Duodenal mucosa (tissue), 2 donors: ENCODE measurements at regions not wholly inside any gene's neighbourhood (a gene's known extent, or its start where the extent isn't known, plus 50 kb on each side); places are given as distances from the start of the nearest gene placed in this dataset.
"Not testable (repeated sequence)": the region's sequence is repeated elsewhere in the genome, so short reads cannot be mapped to it uniquely, and the experiment has no call there.

Source experiments
- H3K27ac ChIP-seq: one replicate; pipeline ENCODE4 v1.7.0; 2013; ENCODE audit warnings: low read depth, low read length
- H3K27me3 ChIP-seq, 2 donors: one replicate each; pipeline ENCODE4 v1.7.0; 2013; ENCODE audit warnings: low read length in 2 of 2, control low read depth in 1 of 2; ENCODE audit not compliant: insufficient read depth in 2 of 2, control insufficient read depth in 1 of 2
- H3K36me3 ChIP-seq, 2 donors: one replicate each; pipeline ENCODE4 v1.7.0; 2013; ENCODE audit warnings: low read length in 2 of 2, control low read depth in 1 of 2; ENCODE audit not compliant: insufficient read depth in 2 of 2, control insufficient read depth in 1 of 2
- H3K4me1 ChIP-seq, 2 donors: one replicate each; pipeline ENCODE4 v1.7.0; 2013; ENCODE audit warnings: low read length in 2 of 2, control low read depth in 1 of 2; ENCODE audit not compliant: insufficient read depth in 2 of 2, control insufficient read depth in 1 of 2
- H3K4me3 ChIP-seq, 2 donors: one replicate each; pipeline ENCODE4 v1.7.0; 2013; ENCODE audit warnings: low read length in 2 of 2, low read depth in 1 of 2
- H3K9ac ChIP-seq, 2 donors: one replicate each; pipeline ENCODE4 v1.7.0; 2013; ENCODE audit warnings: low read length in 2 of 2, low read depth in 1 of 2
- H3K9me3 ChIP-seq, 2 donors: one replicate each; pipeline ENCODE4 v1.7.0; 2013; ENCODE audit warnings: low read length in 2 of 2, control low read depth in 1 of 2; ENCODE audit not compliant: control insufficient read depth in 1 of 2

DNA sequence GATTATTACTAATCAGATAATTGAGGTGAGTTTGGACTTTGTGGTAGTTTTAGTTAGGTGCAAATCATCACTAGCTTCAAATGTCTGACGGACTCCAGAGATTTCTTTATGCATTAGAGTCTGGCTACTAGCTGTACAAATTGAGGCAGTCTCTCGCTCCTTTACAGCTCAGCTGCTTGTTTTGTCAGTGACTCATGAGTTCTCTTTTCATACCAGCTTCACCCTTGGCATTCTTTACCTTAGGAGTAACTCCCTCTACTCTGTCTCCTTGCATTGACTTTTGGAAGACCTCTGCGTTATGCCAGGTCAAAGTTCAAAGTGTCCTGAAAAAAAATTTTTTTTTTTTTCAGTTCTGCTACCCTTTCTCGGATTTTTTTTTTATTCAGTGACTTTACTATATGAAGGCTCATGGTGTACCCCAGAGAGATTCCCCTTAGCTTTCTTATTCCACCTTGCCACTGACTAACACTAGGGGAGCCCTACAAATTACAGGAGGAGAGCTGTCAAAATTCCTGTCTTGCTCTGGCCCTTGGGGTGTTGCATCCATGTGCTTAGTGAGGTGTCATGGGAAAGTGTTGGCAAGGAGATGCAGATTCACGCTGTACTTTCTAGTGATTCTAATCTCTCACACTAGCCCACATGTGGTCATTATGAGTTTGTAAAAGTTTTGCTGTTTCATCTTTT, 576.6 kb downstream of the ADGRL2 start:
- Histone ChIP-seq H3K9me3 (no peaks in the 10 kb centered on the region), H3K27ac (no peak overlapping the region), H3K9ac (no peak overlapping the region), H3K36me3 (no peaks in the 10 kb centered on the region), H3K4me1 (no peaks in the 10 kb centered on the region), H3K27me3 (no peaks in the 10 kb centered on the region), H3K4me3 (no peak overlapping the region)

DNA sequence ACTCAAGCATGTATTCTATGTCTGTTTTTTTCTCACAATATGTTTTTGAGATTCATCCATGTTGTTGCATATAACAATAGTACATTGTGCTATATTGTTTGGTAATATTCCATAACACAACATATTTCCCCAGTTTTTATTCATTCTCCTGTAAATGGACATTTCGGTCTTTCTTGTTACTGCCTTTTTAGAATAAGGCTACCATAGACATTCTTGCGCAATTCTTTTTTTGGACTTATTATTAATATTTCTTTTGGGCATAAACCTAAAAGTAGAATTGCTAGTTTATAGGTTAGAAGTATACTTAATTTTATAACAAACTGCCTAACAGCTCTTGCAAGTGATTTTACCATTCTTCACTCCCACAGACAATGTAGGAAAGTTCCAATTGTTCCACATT, 573.0 kb downstream of the ADGRL2 start:
- no peaks in the 10 kb centered on the region for H3K27me3 ChIP-seq
- H3K27ac ChIP-seq, result no peak overlapping the region
- H3K36me3 ChIP-seq, result no peaks in the 10 kb centered on the region
- no peak overlapping the region for H3K4me3 ChIP-seq
- H3K4me1 ChIP-seq, result no peaks in the 10 kb centered on the region
- H3K9ac ChIP-seq, result no peak overlapping the region
- H3K9me3 ChIP-seq, result no peaks in the 10 kb centered on the region

DNA sequence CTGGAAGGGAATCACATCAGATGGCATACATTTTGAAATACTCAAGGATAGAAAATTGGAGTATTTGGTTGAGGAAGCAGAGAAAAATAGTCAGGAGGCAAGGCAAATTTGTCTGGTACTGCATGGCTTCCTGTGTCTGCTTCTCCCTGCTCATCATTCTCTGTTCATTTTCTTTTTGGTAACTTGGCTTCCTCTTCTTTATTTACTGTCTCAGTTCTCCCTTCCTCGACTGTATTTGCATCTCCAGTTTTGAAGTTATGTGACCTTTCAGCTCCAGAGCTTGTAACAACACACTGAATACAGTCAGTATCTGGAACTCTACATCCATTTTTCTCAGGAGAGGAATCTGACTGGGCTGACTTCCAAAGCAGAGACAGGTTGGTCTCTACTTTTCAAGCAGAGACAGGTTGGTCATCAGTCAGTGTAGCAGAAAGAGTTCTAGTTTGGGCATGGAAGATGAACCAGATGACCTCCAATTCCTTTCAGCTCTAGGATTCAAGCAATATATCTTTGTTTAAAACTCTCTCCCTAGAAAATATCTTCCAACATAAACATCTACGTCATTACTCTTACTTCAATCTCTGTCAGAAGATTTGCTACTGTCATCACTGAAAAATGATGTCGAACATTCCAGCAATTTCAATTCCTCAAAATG, 571.2 kb downstream of the ADGRL2 start:
- no peak overlapping the region for H3K4me3 ChIP-seq
- H3K27me3 ChIP-seq, result no peaks in the 10 kb centered on the region
- no peaks in the 10 kb centered on the region for H3K4me1 ChIP-seq
- no peak overlapping the region for H3K27ac ChIP-seq
- H3K36me3 ChIP-seq, result no peaks in the 10 kb centered on the region
- no peak overlapping the region for H3K9ac ChIP-seq
- H3K9me3 ChIP-seq, result no peaks in the 10 kb centered on the region

DNA sequence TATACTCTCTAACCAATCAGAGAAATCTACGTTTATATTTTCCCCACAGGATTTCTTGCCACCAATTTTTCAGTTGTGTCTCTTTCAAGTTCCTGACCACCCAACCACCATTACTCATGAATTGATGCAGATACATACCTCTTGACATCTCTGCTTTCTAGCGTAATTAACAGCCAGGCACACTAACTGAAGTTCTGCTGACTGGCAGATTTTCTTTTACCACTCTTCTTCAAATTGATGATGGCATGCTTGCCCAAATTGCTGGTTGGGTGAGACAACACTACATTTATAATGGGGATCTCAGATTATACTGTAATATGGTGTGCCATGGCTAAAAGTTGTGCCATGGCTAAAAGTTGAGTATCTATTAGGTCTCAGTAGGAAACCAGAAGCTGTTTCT, 566.7 kb downstream of the ADGRL2 start:
- Histone ChIP-seq H3K9ac (no peak overlapping the region), H3K9me3 (no peaks in the 10 kb centered on the region), H3K27me3 (no peaks in the 10 kb centered on the region), H3K36me3 (no peaks in the 10 kb centered on the region), H3K27ac (no peak overlapping the region), H3K4me3 (no peak overlapping the region), H3K4me1 (no peaks in the 10 kb centered on the region)

DNA sequence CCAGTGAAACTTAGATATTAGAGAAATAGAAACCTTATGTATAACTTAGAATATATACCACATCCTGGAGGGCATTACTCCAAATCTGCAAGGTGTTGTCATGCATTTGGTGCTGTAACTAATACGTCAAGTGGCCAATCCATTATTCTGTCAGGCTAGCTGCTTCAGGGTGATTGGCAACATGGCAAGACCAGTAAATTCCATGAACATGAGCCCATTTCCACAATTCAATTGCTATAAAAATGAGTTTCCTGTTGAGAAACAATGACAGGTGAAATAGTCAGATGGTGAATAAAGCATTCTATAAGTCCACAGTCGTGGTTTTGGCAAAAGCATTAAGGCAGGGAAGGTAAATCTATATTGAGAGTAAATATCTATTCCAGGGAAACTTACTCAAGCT, 566.0 kb downstream of the ADGRL2 start:
- H3K4me3 ChIP-seq, result no peak overlapping the region
- no peaks in the 10 kb centered on the region for H3K36me3 ChIP-seq
- H3K9me3 ChIP-seq, result no peaks in the 10 kb centered on the region
- no peak overlapping the region for H3K27ac ChIP-seq
- H3K27me3 ChIP-seq, result no peaks in the 10 kb centered on the region
- no peaks in the 10 kb centered on the region for H3K4me1 ChIP-seq
- no peak overlapping the region for H3K9ac ChIP-seq

DNA sequence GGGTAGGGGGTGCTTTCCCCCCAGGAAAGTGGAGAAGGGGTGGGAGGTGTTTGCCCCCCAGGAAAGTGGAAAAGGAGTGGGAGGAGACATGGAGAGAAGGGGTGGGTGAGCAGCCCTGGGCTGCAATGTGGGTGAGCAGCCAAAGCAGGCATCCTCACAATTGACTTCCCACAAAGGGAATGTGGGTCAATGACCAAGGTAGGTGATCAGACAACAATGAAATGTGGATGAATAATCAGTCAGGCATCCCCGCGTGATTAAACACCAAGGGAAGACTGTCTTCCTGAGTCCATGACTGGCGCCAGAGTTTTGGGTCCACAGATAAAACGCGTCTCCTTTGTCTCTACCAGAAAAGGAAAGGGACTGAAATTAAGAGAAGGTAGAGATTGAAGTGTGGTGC, 558.8 kb downstream of the ADGRL2 start:
- H3K4me3 ChIP-seq, H3K27ac ChIP-seq, H3K36me3 ChIP-seq, H3K4me1 ChIP-seq, H3K9ac ChIP-seq, H3K27me3 ChIP-seq, H3K9me3 ChIP-seq: not testable (repeated sequence)

DNA sequence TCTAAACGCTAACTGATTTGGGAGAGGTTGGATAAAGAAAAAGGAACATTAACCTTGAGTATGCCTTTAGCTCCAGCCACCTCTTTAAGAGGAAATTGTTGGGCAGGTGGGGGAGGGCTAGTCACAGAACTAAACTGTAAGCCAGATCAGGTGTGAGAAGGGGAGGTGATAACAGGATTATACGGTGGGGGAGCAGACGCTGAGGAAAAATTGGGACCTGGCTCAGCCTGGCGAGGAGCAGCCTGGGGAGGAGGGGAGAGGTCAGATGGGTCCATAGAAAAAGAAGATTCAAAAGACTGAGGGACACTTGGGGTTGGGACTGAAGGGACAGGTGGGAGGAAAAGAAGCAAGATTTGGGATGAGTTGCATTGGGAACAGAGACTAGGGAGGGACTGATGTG, 558.0 kb downstream of the ADGRL2 start:
- H3K4me3 ChIP-seq, H3K27ac ChIP-seq, H3K9ac ChIP-seq, H3K36me3 ChIP-seq, H3K27me3 ChIP-seq, H3K9me3 ChIP-seq, H3K4me1 ChIP-seq: not testable (repeated sequence)

DNA sequence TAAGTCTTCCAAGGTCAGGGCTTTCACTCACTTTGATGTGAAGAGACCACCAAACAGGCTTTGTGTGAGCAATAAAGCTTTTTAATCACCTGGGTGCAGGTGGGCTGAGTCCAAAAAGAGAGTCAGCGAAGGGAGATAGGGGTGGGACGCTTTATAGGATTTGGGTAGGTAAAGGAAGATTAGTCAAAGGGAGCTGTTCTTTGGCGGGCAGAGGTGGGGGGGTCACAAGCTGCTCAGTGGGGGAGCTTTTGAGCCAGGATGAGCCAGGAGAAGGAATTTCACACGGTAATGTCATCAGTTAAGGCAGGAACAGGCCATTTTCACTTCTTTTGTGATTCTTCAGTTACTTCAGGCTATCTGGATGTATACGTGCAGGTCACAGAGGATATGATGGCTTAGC, 553.8 kb downstream of the ADGRL2 start:
- H3K4me1 ChIP-seq, H3K27me3 ChIP-seq, H3K4me3 ChIP-seq, H3K27ac ChIP-seq, H3K9me3 ChIP-seq, H3K36me3 ChIP-seq, H3K9ac ChIP-seq: not testable (repeated sequence)

DNA sequence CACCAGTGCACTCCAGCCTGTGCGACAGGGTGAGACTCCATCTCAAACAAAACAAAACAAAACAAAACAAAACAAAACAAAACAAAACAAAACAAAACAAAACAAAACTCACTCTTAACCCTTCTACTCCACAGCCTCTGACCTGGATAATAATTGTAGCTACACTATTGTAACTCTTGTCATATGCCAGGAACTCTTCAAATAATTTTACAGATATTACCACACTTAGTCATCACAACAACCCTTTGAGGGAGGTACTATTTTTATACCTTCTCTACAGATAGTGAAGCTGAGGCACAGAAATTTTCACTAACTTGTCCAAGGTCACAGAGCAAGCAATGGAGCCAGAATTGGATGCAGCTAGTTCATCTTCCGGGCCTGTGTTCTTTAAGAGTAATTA, 547.8 kb downstream of the ADGRL2 start:
- no peak overlapping the region for H3K4me3 ChIP-seq
- H3K4me1 ChIP-seq, result no peaks in the 10 kb centered on the region
- no peaks in the 10 kb centered on the region for H3K9me3 ChIP-seq
- H3K9ac ChIP-seq, result no peak overlapping the region
- no peaks in the 10 kb centered on the region for H3K27me3 ChIP-seq
- no peaks in the 10 kb centered on the region for H3K36me3 ChIP-seq
- no peak overlapping the region for H3K27ac ChIP-seq

DNA sequence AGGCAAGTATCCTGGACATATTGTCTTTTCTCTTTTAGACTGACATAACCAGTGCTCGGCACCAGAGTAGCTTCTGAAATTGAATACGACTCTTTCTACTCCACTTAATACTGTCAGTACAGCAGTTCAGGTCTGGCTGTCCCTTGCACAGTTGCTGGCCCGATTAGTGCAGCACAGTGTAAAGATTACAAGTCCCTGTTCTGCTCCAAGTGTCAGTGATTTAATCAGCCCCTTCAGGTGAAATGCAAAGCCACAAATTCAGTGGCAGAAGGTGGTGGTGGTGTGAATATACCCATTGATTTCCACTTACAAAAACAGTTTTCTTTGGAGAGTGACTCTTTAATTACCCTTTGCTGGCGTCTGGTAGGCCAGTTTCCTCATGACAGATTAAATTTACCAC, 545.4 kb downstream of the ADGRL2 start:
- H3K9me3 ChIP-seq, result no peaks in the 10 kb centered on the region
- no peak overlapping the region for H3K27ac ChIP-seq
- no peak overlapping the region for H3K4me3 ChIP-seq
- H3K4me1 ChIP-seq, result no peaks in the 10 kb centered on the region
- no peak overlapping the region for H3K9ac ChIP-seq
- H3K27me3 ChIP-seq, result no peaks in the 10 kb centered on the region
- H3K36me3 ChIP-seq, result no peaks in the 10 kb centered on the region
